GM19351 (cell line): ENCODE measurements at regions not wholly inside any gene's neighbourhood (a gene's known extent, or its start where the extent isn't known, plus 50 kb on each side); places are given as distances from the start of the nearest gene placed in this dataset.

Source experiments
- ATAC-seq: cut with Tn5 transposase; IDR thresholded peaks from one replicate; pipeline ENCODE4 v1.9.1; 2021; ENCODE audit warnings: mild to moderate bottlenecking, moderate library complexity; ENCODE audit not compliant: unreplicated experiment

DNA sequence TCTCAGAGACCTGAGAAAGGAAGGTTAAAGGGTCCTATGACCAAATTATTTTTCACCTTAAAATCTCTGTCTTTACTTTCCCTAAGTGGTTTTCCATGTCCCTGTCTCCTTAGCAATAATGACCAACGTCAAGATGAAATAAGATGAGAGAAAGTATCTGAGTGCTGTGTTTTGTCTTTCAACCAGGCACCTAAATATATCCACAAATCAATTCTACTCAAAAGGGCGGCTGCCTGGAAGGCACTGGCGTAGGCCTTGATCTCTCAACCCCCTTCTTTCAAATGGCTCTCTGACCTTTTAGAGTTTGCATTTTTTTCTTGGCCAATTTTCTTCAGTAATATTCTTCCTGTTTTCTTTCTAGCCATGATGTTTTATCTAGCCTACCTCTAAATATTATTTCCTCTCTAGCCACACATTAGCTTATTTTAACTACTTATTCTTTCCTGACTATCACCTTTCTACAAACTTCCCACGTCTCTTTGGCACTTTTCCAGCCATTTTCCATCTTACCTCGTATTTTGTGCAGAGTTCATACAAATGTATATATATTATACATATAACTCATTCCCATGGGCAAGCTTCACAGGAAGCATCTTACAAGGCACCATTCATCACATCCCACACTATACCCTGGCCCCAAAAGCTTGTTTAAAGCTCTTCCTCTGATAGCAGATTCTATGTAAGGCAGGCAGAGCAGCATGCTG is 204.5 kb downstream of the SNX18 start:
- ATAC-seq, result no peak

DNA sequence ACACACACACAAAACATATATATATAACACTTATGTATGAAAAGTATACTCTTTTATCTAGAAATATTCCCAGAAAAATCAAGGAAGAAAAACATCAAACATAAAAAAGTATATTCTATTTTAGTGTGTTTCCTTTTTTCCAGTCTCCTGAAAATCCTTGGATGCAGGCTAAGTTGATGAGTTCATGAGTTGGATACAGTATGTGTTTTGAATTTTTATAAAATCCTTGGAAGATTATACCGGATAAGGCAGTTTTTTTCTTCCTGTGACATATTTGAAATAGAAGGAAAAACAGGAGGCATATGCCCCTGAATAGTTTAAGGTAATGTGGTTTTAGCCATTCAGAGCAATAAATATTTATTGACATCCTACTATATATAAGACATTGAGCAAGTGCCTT is 203.6 kb downstream of the SNX18 start:
- no peak for ATAC-seq

DNA sequence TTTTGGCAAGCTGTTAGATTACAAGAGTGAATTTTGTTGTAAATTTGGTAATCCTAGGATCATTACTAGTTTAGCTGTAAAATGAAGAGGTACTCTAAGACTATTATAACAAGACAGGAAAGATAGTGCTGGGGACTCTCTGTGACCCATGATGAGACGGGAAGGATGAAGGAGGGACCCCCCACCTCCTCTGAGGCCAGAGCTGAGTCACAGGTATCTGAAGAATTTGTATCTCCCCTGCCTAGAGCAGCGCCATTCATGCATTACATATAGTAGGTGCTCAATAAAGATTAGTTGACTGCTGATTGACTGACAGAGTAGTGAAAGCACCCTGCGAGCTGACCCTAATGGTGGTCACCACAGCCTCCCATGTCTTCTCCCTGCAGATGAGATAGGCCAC is 202.8 kb downstream of the SNX18 start:
- no peak for ATAC-seq

DNA sequence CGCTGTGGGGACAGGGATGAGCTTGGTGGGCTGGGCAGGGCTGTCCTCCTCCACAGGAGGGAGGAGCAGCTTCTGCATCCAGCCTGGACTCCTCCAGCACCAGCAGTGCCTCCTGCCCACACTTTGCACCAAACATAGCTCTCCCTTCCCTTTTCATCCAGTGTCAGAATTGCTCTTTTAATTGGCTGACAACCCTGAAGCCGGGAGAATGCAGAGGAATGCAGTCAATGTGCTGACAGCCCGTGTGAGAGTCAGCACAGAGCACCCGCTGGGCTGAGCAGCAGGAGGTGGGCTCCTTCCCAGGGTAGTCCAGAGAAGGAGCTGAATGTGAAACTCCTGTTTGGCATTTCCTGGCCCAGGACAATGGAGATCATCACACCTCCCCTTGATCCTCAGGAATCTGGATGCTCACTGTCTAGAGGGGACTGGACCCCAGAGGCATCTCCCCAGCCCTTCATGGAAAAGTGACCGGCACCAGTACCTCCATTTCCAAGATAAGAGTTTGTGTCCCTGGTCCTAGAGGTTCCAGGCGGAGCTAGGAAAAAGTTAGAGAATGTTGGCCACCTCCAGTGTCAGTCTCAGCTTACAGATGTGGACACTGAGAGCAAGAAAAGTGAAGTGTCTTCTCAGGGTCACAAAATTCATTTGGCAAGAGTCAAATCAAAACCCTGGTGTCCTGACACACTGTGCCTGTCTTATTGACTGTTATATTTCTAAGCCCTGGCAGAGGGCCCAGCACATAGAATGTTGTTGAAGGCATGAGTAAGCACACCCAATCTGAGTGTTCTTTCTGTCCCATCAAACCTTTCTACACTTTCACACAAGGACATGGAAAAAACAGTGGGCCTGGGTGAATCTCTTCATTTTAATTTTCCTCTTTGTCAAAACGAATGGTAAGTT is 202.1 kb downstream of the SNX18 start:
- no peak for ATAC-seq

DNA sequence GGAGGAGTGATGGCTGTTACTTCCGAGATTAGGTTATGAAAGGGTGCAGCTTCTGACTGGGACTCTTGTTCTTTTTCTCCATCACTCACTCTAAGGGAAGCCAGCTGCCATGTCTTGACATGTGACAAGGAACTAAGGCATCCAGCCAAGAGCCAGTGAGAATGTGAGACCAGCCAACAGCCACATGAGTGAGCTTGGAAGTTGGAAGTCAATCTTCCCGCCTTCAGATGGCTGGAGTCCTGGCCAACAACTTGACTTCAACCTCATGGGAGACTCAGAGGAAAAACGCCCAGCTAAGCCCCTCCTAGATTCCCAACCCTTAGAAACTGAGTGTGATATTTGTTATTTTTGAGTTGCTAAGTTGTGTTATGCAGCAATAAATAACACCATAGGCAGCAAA is 201.1 kb downstream of the SNX18 start:
- no peak for ATAC-seq

DNA sequence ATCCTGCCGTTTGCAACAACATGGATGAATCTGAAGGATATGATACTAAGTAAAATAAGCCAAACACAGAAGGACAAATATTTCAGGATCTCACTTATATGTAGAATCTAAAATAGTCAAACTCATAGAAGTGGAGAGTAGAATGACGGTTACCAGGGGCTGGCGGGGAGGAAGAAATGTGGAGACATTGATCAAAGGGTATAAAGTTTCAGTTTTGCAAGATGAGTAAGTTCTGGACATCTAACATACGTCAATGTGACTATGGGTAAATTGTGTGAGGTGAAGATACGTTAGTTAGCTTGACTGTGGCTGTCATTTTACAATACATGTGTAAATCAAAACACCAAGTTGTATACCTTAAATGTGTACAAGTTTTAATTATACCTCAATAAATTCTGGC is 200.3 kb downstream of the SNX18 start:
- peak; percentile 81 for ATAC-seq

DNA sequence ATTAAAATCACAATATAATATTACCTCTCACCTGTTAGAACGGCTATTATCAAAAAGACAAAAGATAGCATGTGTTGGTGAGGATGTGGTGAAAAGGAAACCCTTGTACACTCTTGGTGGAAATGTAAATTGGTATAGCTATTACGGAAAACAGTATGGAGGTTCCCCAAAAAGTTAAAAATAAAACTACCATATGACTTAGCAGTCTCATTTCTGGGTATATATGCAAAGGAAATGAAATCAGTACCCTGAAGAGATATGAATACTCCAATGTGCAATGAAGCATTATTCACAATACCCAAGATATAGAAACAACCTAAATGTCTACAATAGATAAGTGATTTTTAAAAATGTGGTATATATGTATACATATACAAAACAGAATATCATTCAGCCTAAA is 199.9 kb downstream of the SNX18 start:
- ATAC-seq, result peak; percentile 53

DNA sequence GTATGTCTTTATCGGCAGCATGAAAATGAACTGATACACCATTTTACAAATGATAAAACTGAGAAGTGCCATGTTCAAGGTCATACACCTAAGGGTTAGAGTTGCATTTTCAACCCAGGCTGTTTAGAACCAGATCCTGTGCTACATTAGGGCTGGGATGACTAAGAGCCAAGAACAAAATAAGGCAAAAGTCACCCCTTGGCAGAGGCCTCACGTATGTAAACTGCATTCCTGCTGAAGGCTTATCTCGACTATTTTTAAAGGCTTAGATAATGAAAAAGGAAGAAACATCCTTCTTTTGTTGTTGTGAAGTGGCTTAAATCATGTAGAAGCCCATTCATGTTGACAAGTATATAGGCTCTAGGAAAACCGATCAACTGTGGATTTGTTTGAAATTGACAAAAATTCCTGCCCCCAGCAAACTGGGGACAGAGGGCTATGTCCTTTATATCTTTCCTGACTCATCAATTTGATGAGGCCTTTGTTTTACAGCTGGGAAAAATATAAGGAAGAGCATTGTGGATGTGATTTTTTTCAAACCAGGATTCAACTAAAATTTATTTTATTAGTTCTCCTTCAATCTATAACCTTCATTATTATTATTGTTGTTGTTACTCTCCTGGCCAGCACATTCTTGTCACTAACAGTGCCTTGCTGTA is 196.5 kb downstream of the SNX18 start:
- ATAC-seq, result no peak

DNA sequence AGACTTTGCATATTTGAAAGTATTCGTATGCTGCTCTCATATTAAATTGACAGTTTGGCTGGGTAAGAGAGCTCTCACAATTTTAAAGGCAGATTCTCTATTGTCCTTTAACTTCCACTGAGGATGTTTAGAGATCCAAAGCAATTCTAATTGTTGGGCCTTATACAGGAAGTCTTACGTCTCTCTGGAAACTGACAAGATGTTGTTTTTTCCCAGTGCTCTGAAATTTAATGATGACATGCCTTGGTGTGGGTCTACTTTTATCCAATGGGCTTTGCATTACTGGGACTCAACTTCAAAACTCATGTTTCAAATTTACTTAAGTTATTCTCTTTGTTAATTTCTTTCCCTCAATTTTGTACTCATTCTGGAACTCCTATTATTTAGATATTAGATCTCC is 191.5 kb downstream of the SNX18 start:
- no peak for ATAC-seq

DNA sequence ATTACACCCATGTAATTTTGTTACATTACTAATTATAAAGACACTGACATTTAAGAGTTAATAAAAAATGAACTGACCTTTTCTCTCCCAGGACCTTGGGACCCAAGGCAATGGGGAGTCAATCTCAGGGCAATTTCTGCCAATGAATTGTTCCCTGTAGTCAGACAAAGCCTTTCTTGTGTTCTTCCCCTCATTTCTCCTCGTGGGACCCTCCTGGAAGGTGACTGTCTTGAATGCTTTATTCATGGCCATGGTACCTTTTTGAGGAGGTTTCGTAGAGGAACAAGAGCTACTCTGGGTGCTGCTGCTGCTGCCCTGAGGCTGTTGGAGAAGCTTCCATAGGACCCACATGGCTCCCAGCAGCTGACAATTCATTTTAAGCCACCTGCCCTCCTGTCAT is 190.3 kb downstream of the SNX18 start:
- no peak for ATAC-seq

DNA sequence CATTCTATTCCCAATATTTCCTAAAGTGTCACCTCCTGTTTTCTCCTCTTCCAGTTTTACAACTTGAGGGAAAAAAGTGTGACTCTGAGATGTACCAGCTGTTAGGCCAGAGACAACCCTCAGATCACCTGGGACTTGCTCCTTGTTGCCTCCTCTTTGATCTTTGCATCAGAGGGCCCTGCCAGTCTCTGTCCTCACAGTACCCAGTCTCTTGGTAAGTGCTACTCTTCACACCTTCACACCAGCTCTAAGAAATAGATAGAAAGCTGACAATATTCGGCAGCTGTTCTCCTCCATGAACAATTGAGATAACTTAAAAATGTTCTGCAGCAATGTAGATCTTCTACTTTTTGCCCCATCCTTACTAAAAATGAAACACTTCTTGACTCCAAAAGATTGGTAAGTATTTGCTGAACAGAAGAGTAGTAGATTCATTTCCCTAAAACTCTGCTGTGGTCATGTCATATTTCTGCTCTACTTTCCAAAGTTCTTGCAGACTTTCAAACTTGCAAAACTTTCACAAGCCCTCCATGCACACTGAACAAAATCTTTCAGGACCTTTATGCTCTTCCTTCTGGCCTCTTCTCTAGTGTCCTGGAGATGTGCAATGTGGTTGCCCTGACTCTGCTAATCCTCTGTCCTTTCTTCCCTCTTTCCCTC is 188.6 kb downstream of the SNX18 start:
- ATAC-seq, result no peak

DNA sequence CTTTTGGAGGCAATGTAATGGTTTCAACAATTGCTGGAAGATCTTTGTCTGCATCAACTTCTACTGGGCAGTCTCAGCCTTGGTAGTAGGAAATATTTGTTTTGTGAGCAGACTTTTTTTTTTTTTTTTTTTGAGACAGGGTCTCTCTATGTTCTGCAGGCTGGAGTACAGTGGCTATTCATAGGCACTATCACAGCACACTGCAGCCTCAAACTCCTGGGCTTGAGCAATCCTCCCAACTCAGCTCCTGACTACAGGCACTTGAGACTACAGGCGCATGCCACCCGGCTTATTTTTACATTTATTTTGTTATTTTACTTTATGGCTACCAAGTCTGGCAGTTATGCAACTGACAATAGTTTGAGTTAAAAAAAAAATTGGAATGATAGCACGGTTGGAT is 187.3 kb downstream of the SNX18 start:
- ATAC-seq, result no peak

DNA sequence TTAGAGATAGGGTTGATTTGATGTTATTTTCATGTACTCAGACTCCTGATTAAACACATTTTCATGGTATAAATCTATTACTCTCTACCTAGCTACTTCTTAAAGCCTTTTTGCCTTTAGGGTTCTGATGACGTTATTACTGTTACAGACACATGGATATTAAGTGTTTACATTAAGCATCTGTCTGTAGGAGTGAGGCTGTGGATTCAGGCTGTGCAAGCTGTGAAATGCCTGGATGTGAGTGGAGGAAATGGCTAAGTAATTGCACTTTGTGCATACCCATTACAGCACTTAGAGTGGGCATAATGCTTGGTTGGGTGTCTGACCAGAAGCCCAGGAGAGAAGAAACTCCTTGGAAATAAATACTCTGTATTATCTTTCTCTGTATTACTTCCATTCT is 186.8 kb downstream of the SNX18 start:
- ATAC-seq, result no peak

DNA sequence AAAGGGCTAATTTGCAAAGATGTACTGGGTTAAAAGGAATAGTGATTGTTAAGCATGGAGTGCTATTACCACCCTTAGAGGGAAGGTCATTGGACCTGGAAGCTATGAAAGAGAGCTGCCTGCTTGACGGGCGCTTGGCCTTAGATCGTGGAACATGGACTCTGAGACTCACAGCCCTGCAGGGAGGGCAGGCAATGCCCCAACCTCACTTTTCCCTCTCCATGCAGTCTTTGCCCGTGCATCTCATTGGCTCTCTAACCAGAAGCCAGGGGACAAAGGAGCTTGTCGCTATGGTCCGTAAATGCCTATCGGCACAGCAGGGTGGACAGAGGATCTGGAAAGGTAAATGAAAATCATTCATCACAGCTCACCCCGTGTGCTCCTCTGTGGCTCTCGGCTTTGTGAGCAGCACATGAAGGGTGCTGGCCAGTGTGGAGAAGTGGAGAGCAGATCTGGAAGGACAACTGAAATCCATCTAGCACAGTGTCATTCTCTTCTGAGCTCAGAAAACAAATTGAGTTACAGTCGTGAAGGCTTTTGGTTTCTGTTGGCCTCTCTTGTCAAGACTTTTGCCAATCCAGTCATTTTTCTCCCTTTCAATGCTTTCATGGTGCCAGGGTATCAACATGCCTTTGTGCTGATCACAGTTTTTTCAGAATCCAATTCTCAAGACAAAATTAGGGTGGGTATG is 186.2 kb downstream of the SNX18 start:
- no peak for ATAC-seq

DNA sequence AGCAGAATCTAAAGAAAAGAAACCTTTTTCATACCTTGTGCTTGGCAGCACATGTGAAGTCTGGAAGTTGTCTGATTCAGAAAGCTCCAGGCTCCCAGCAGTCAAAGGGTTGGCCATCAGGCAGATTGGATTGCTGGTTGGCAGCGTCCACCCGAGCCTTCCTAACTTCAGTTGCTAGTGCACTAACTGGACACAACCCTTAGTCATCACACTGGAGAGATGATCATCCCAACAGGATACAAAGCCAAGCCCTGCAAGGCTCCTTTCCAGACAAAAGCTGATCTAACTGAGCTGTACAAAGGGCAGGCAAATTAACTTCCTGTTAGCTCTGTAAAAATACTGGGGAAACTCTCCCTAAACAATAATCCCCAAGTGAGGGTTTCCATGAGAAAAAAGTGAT is 185.6 kb downstream of the SNX18 start:
- ATAC-seq, result no peak

DNA sequence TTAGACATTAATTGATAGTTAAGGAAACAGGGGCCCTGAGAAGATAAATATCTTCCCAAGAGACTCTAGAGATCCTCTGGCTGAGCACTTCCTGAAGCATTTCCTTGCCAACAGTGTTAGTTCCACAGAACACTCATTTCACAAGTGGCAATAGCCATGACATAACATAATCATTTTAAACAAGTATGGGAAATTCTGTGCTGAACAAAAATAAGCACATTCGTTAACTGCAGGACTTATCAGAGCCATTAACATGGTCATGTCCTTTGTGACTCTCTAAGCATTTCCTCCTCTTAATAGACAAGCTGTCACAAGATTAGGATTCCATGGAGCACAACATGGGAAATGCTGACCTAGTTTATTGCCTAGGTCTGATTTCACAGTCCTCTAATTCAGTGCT is 184.9 kb downstream of the SNX18 start:
- ATAC-seq, result no peak

DNA sequence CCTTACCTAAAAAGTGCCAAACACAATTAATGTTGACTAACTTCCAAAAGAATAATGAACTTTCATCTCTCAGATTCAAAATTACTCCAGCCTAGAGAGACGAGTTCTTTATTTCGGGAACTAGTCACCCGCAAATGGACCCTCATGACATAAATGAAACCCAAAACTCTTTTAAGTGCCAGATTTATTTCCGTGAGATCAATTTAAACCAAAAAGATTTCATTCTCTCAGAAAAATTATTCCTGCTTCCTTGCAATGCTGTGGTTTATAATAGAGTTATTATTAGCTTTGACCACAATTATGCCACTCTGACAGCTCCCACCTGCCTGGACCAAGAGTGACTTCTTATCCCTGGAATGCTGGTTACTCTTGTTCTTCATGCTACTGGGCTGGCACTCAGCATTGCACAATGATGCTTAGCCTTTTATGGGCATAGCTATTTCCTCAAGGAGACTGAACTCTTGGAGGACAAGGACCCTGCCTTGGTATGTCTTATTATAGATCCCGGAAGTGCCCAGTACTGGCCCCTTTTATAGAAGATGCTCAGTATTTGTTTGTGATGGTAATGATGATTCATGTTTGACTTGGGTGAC is 183.5 kb downstream of the SNX18 start:
- no peak for ATAC-seq

DNA sequence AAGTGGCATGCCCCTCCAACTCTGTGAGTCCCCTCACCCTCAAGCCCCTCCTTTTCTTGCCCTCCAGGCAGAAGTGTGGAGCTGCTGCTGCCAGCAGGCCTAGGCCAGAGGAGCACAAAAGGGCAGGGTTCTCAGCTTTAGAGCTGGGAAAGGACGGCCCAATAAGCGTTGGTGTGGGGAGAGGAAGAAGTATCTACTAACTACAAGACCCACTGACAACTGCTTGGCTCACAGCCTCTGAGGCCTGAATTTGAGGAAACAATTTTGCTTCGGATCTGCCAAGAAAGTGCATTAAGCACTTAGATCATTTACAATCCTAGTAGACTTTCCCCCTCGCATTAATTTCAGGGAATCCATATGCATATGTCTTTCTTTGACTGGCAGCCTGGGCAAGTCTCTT is 179.4 kb downstream of the SNX18 start:
- no peak for ATAC-seq

DNA sequence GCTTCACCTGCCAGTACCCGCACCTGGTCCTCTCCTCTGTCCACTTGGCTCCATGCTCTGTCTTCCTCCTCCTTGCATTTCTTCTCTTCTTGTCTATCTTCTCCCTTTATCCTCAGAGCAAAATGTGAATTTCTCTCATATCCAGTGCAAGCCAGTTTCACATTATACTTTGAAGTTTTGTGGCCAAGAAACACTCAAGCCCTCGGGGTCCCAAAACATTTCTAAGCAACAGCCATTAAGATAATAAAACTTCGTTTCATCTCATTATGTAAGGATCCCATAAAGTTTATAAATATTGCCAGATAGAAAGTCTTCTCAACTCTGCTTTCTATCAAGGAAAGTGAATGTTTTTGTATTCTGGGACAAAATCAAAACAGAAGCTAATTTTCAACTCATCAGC is 178.8 kb downstream of the SNX18 start:
- ATAC-seq, result no peak

DNA sequence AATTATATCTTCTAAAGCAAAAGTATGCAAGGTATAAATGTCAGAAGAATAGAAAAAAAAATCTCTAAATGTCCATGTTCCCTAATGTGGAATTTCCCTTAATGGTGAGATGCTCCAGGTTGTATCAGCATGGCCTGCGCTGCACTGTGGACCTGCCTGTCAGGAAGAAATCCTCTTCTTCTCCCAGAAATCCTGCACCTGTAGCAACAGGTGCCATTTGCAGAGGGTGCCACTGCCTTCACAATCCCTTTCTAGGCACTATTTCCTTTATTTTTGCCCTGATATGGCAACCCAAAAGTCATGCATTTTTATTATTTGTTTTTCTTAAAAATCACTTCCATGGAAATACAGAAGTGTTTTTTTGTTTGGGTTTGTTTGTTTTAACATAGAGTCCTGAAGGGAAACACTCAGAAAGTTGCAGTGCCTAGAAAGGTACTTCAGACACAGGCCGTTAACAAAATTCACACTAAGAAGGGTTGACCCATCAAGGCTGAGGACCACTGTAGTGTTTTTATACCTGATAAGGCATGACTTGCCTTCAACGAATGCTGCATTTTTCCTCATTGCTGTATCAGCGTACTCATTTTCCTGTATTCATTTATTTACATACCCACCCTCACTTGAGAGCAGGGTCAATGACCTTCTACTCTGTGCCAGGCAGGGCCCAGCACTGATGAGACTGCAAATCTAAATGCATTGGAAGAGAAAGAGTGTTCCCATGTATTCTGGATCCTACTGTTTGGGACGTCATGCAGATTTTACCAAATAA is 177.8 kb downstream of the SNX18 start:
- no peak for ATAC-seq
